IMR-90 (cell line): ENCODE measurements at regions not wholly inside any gene's neighbourhood (a gene's known extent, or its start where the extent isn't known, plus 50 kb on each side); places are given as distances from the start of the nearest gene placed in this dataset.

Source experiments
- BHLHE40 ChIP-seq: fragments of 150-350 bp; IDR thresholded peaks from 2 replicates; pipeline ENCODE4 v1.6.1; 2016; ENCODE audit warnings: mild to moderate bottlenecking, low read depth, low read length
- CTCF ChIP-seq: conservative IDR thresholded peaks from 2 replicates; pipeline ENCODE4 v1.5.1; 2012; ENCODE audit warnings: mild to moderate bottlenecking, low read depth, low read length, improper control_type of control experiment
- FOS ChIP-seq: fragments of 150-350 bp; IDR thresholded peaks from 2 replicates; pipeline ENCODE4 v1.6.1; 2016; ENCODE audit warnings: low read depth, low read length
- MAFK ChIP-seq: IDR thresholded peaks from 2 replicates; pipeline ENCODE4 v1.6.1; 2012; ENCODE audit warnings: low read depth, low read length, improper control_type of control experiment
- MAZ ChIP-seq: IDR thresholded peaks from 2 replicates; pipeline ENCODE4 v1.6.1; 2012; ENCODE audit warnings: low read depth, mild to moderate bottlenecking, low read length, improper control_type of control experiment, moderate library complexity, borderline replicate concordance
- MXI1 ChIP-seq: IDR thresholded peaks from 2 replicates; pipeline ENCODE4 v1.6.1; 2012; ENCODE audit warnings: low read depth, mild to moderate bottlenecking, low read length, moderate library complexity, borderline replicate concordance
- NFE2L2 ChIP-seq: fragments of 150-350 bp; IDR thresholded peaks from 2 replicates; pipeline ENCODE4 v1.6.1; 2016; ENCODE audit warnings: low read depth, mild to moderate bottlenecking, low read length
- POLR2A ChIP-seq: IDR thresholded peaks from 2 replicates; pipeline ENCODE4 v1.6.1; 2012; ENCODE audit warnings: mild to moderate bottlenecking, low read depth, low read length
- RAD21 ChIP-seq: IDR thresholded peaks from 2 replicates; pipeline ENCODE4 v1.6.1; 2012; ENCODE audit warnings: low read length, improper control_type of control experiment
- RFX5 ChIP-seq: IDR thresholded peaks from 2 replicates; pipeline ENCODE4 v1.8.0; 2012; ENCODE audit warnings: low read depth, mild to moderate bottlenecking, low read length, moderate library complexity
- SMC3 ChIP-seq: fragments of 150-350 bp; IDR thresholded peaks from 2 replicates; pipeline ENCODE4 v1.6.1; 2016; ENCODE audit warnings: low read depth, mild to moderate bottlenecking, antibody characterized with exemption, low read length, moderate library complexity
- USF2 ChIP-seq: fragments of 150-350 bp; IDR thresholded peaks from 2 replicates; pipeline ENCODE4 v1.6.1; 2017; ENCODE audit warnings: mild to moderate bottlenecking, antibody characterized with exemption, low read length, low read depth

GRCh38 chr6:8195714-8196102 lies 93.4 kb upstream of the EEF1E1 start:
- TF ChIP-seq CTCF (no peak), FOS (no peak), RFX5 (no peak), POLR2A (no peak), MAFK (no peak), MXI1 (no peak), RAD21 (no peak), SMC3 (no peak), USF2 (no peak), BHLHE40 (no peak), MAZ (no peak), NFE2L2 (no peak)
